Astrocyte of the cerebellum (primary cell): ENCODE measurements at regions not wholly inside any gene's neighbourhood (a gene's known extent, or its start where the extent isn't known, plus 50 kb on each side); places are given as distances from the start of the nearest gene placed in this dataset.

ENCODE experiments used
- DNase-seq: peaks from one replicate; pipeline ENCODE4 v3.0.0-alpha.2; 2011; ENCODE audit warnings: low read depth
- H3K4me3 ChIP-seq: 2 replicates; pipeline ENCODE4 v1.5.1; 2011; ENCODE audit warnings: mild to moderate bottlenecking, low read depth, low read length, moderate library complexity
- CTCF ChIP-seq: IDR thresholded peaks from 2 replicates; pipeline ENCODE4 v1.5.1; 2012; ENCODE audit warnings: low read length, low read depth, moderate library complexity, mild to moderate bottlenecking; ENCODE audit errors: missing control alignments
- in situ Hi-C: cut with HindIII; loops from 2 replicates; pipeline ENCODE4 v1.10.0; 2017; ENCODE audit warnings: low sequenced_read_pairs

- in situ Hi-C loops, result no loop called here
- DNase-seq, result no peak
- no peak for TF ChIP-seq CTCF
- H3K4me3 ChIP-seq, result no peak overlapping the region
Measured at GRCh38 chr1:185440877-185441276, 123.8 kb upstream of the IVNS1ABP start.

GRCh38 chr1:185439727-185440415, 122.8 kb upstream of the IVNS1ABP start:
- no peak for DNase-seq
- no peak for TF ChIP-seq CTCF
- in situ Hi-C loops, result no loop called here

GRCh38 chr1:185438936-185439335, 121.9 kb upstream of the IVNS1ABP start:
- no peak for TF ChIP-seq CTCF
- H3K4me3 ChIP-seq, result no peak overlapping the region
- no peak for DNase-seq
- in situ Hi-C loops, result no loop called here

More at GRCh38 chr1:185439727-185440415, 122.8 kb upstream of the IVNS1ABP start:
- H3K4me3 ChIP-seq, result no peak overlapping the region

- no peak overlapping the region for H3K4me3 ChIP-seq
- in situ Hi-C loops, result no loop called here
- no peak for DNase-seq
- no peak for TF ChIP-seq CTCF
Measured at GRCh38 chr1:185435696-185436379, 118.8 kb upstream of the IVNS1ABP start.

- no peak overlapping the region for H3K4me3 ChIP-seq
- in situ Hi-C loops, result no loop called here
- TF ChIP-seq CTCF, result no peak
- DNase-seq, result no peak
Measured at GRCh38 chr1:185434721-185435120, 117.7 kb upstream of the IVNS1ABP start.

- DNase-seq, result no peak
- no peak for TF ChIP-seq CTCF
- H3K4me3 ChIP-seq, result no peak overlapping the region
- in situ Hi-C loops, result no loop called here
Measured at GRCh38 chr1:185433667-185434066, 116.6 kb upstream of the IVNS1ABP start.
